Small intestine (tissue), 7 donors: ENCODE measurements at regions not wholly inside any gene's neighbourhood (a gene's known extent, or its start where the extent isn't known, plus 50 kb on each side); places are given as distances from the start of the nearest gene placed in this dataset.

ENCODE experiments used
- DNase-seq, 2 donors: peaks; one replicate each; pipeline versions ENCODE4 v3.0.0 to v3.0.0-alpha.2; 2013
- FAIRE-seq: peaks from 2 replicates; lab custom pipeline; 2012; peaks lifted over from hg19 to GRCh38; lab: Jason Lieb, UNC
- H3K27ac ChIP-seq, 3 donors: one replicate each; pipeline ENCODE4 v1.5.1; 2013; ENCODE audit warnings: low read length in 2 of 3, mild to moderate bottlenecking in 2 of 3, control low read depth in 1 of 3, inconsistent platforms in 1 of 3, low read depth in 1 of 3, moderate library complexity in 1 of 3
- H3K27me3 ChIP-seq, 3 donors: one replicate each; pipeline ENCODE4 v1.6.1; 2013; ENCODE audit warnings: low read length in 3 of 3, inconsistent platforms in 1 of 3; ENCODE audit not compliant: control insufficient read depth in 3 of 3, insufficient read depth in 3 of 3
- H3K36me3 ChIP-seq, 3 donors: one replicate each; pipeline ENCODE4 v1.6.1; 2013; ENCODE audit warnings: low read length in 3 of 3, inconsistent platforms in 1 of 3, low read depth in 1 of 3, mild to moderate bottlenecking in 1 of 3, moderate library complexity in 1 of 3; ENCODE audit not compliant: control insufficient read depth in 3 of 3, insufficient read depth in 2 of 3
- H3K4me1 ChIP-seq, 3 donors: one replicate each; pipeline ENCODE4 v1.6.1; 2013; ENCODE audit warnings: low read length in 2 of 3, inconsistent platforms in 1 of 3, low read depth in 1 of 3, mild to moderate bottlenecking in 1 of 3, moderate library complexity in 1 of 3; ENCODE audit not compliant: control insufficient read depth in 3 of 3, insufficient read depth in 2 of 3
- H3K4me3 ChIP-seq, 3 donors: one replicate each; pipeline ENCODE4 v1.5.1; 2013; ENCODE audit warnings: low read length in 3 of 3, control low read depth in 1 of 3, inconsistent platforms in 1 of 3, low read depth in 1 of 3, mild to moderate bottlenecking in 1 of 3, moderate library complexity in 1 of 3
- H3K9me3 ChIP-seq, 2 donors: one replicate each; pipeline ENCODE4 v1.6.1; 2013; ENCODE audit warnings: low read depth in 1 of 2, low read length in 1 of 2; ENCODE audit not compliant: control insufficient read depth in 2 of 2, insufficient read depth in 1 of 2
- WGBS, 3 donors: extraction: QIAGEN DNeasy Blood & Tissue Kit; methylation state at CpG; one replicate each; pipeline ENCODE4 v1.1.7; 2013; 5-methylcytosine and 5-hydroxymethylcytosine counted together
- donor health status: healthy with polysubstance abuse.
- donor health status: control.
- donor health status: control.
- donor health status: Bipolar disorder and iron deficiency.
- donor health status: healthy.

DNA sequence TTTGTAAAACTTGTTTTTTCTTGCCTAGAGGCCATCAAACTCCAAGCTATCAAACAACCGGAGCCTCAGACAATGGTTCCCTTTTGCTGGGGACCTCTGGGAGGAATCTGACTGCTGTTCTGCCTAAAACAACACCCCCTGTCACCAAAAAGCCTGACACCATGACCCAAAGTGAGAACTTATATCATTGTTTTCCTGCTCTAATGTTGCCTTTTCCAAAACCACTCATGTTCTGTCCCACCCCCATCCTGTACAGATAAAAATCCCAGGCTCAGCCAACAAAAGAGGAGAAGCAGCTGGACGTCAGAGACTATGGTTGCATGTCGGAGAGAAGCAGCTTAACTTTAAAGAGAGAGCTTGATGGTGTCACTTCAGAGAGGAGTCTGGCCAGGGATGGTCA is 327.2 kb upstream of the CXADR start:
- WGBS, 3 donors: 66 to 82% (median 80%) methylated on average over 3 of the region's 3 CpGs
- H3K36me3 ChIP-seq: peaks cover 0 to 2% (median 0%) of the 10 kb centered on the region in 3 donors
- no peak for DNase-seq
- peaks cover 5 to 13% of the 10 kb centered on the region in 2 donors for H3K9me3 ChIP-seq
- no peak for FAIRE-seq
- H3K27me3 ChIP-seq: no peaks in the 10 kb centered on the region
- no peak overlapping the region for H3K27ac ChIP-seq
- no peaks in the 10 kb centered on the region for H3K4me1 ChIP-seq
- H3K4me3 ChIP-seq: no peak overlapping the region

DNA sequence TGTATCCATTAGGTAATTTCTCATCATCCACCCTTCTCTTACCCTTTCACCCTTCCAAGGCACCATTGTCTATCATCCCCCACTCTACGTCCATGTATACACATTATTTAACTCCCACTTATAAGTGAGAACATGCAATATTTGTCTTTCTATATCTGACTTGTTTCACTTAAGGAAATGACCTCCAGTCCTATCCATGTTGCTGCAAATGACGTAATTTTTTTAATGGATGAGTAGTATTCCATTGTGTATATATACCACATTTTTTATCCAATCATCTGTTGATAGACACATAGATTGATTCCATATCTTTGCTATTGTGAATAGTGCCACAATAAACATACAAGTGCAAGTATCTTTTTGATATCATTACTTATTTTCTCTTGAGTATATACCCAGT is 322.9 kb upstream of the CXADR start:
- FAIRE-seq: no peak
- no peaks in the 10 kb centered on the region for H3K27me3 ChIP-seq
- H3K4me1 ChIP-seq: no peaks in the 10 kb centered on the region
- no peak overlapping the region for H3K4me3 ChIP-seq
- H3K27ac ChIP-seq: no peak overlapping the region
- 85 to 86% (median 85%) methylated on average over 2 of the region's 2 CpGs for WGBS, 3 donors
- H3K9me3 ChIP-seq: peaks cover 1 to 30% of the 10 kb centered on the region in 2 donors
- DNase-seq: no peak
- H3K36me3 ChIP-seq: no peaks in the 10 kb centered on the region

DNA sequence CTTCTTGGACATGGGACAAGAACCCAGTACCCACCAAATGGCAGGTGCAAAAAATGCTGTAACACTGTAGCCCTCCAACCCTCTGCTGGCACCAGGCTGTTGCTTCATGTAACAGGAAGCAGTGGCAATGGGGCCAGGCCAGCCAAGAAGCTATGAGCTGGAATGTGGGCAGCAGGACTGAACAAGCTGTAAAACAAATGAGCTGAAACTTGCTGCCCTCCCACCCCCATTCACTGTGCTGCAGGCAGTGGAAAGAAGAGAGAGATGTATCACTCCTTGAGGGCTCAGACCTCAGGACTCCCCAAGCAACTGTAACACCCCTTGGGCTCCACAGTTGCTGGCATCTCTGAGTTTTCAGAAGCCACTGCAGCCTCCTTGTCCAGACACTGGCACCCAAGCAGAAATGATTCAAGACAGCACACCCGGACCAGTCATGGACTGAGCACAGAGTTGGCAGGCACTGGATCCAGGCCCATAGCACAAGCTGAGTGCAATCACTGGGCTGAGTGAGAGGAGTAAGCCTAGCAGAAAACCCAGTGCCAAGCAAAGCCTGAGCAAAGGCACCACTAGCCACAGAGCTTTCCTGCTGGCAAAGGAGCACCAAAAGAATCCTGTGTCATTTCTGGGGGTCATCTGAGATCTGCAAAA is 321.4 kb upstream of the CXADR start:
- H3K27me3 ChIP-seq: no peaks in the 10 kb centered on the region
- H3K36me3 ChIP-seq: no peaks in the 10 kb centered on the region
- FAIRE-seq (no peak), DNase-seq (no peak)
- H3K9me3 ChIP-seq: peaks cover 0 to 22% of the 10 kb centered on the region in 2 donors
- no peak overlapping the region for H3K4me3 ChIP-seq
- whole genome bisulfite sequencing, 3 donors: 70 to 86% (median 79%) methylated on average over 1 of the region's 1 CpG
- no peak overlapping the region for H3K27ac ChIP-seq
- no peaks in the 10 kb centered on the region for H3K4me1 ChIP-seq

DNA sequence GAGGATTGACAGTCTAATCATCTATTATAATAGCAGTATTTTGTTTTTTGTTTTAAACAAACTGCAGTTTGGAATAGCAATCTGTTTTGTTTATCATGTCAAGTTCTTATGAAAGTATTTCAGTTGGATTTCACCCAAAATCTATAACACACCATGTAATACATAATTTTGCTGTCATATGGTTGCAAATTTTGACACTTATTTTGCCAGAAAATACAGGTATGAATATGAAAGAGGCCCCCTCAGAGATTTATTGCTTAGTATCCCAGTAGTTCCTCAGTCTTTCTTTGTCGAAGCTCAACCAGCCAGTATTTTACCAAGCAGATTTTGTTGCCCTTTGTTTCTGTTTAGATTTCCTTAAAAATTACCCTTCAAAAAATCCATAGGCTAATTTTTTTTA is 317.5 kb upstream of the CXADR start:
- WGBS, 3 donors: 58 to 77% (median 61%) methylated on average over 1 of the region's 1 CpG
- Histone ChIP-seq H3K27ac (no peak overlapping the region), H3K4me3 (no peak overlapping the region), H3K27me3 (no peaks in the 10 kb centered on the region), H3K36me3 (no peaks in the 10 kb centered on the region), H3K4me1 (no peaks in the 10 kb centered on the region), H3K9me3 (peaks cover 0 to 22% of the 10 kb centered on the region in 2 donors)
- FAIRE-seq (no peak), DNase-seq (no peak)

DNA sequence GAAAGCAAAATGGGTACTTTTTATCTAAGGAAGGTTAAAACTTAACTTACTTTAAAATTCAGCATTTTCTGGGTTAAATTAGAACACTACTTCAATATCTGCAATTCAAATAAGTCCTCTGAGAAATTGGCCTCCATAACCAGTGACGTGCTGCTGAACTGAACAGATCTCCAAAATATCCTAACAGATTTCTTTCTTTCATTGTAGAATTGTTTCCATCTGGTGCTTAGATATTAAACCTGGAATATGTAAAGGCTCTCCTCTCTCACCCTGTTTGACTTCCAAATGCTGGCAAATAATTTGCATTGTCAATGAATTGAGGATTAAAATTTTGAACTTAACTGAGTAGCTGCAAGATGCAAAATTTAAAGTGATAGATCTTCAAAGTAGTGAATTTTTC is 316.9 kb upstream of the CXADR start:
- WGBS, 3 donors: 29 to 53% (median 41%) methylated on average over 1 of the region's 1 CpG
- H3K4me3 ChIP-seq: no peak overlapping the region
- no peaks in the 10 kb centered on the region for H3K4me1 ChIP-seq
- H3K9me3 ChIP-seq: peaks cover 0 to 20% of the 10 kb centered on the region in 2 donors
- H3K27ac ChIP-seq: no peak overlapping the region
- FAIRE-seq (no peak), DNase-seq (no peak)
- no peaks in the 10 kb centered on the region for H3K27me3 ChIP-seq
- no peaks in the 10 kb centered on the region for H3K36me3 ChIP-seq

DNA sequence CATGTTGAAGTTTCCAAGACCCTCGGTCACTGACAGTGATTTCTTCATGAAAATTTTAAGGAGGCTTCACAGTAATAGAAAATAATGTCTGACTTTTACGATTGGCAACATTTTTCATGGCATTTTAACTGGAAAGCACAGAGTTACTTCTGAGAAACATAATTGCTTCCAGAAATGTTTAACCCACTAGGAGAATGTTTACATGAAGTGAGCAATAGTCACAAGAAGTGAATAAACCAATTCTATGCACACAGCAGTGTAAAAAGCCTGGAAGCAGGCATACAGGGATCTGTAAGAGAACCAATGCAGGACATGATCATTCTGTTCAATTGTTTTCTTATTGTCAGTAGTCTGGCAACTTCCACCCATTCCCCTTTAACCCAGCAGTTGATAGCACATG is 316.2 kb upstream of the CXADR start:
- Histone ChIP-seq H3K27me3 (no peaks in the 10 kb centered on the region), H3K4me3 (no peak overlapping the region), H3K4me1 (no peaks in the 10 kb centered on the region), H3K36me3 (no peaks in the 10 kb centered on the region), H3K27ac (no peak overlapping the region), H3K9me3 (peaks cover 0 to 14% of the 10 kb centered on the region in 2 donors)
- no peak for FAIRE-seq
- DNase-seq: no peak
- 39 to 51% (median 42%) methylated on average over 2 of the region's 2 CpGs for WGBS, 3 donors

DNA sequence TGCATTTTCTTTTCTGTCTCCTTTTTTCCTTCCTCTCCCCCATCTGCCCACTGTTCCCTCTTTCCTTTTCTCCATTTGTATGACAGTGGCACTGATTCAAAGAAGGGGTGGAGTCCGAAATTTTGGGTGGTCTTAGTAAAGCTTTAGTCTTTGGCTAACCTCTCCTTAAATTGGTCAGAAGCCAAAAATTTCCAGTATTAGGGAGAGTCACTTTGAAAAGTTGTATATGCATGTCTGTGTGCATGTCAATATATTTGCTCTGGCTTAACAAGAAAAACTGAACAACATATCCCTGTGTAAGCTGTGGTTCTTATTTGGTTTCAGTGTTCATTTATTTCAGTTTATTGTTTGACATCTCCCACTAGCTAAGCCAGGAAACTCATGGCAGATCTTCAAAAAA is 314.8 kb upstream of the CXADR start:
- DNase-seq: no peak
- no peaks in the 10 kb centered on the region for H3K4me1 ChIP-seq

DNA sequence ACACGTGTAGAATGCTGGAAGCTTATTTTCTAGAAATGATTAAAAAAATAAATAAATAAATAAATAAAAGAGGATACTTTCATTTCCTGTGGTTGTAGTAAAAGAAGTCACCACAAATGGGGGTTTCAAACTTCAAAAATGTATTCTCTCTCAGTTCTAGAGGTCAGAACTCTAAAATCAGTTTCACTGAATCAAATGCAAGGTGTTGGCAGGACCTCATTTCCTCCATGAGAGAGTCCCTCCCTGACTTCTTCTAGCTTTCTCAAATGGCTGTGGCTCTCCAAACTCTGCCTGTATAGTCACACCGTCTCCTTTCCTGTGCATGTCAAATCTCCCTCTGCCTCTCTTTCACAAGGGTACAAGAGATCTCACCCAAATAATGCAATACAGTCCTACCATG is 312.6 kb upstream of the CXADR start:
- FAIRE-seq (no peak), DNase-seq (no peak)
- H3K4me1 ChIP-seq: no peaks in the 10 kb centered on the region
- no peak overlapping the region for H3K4me3 ChIP-seq
- 75 to 80% (median 79%) methylated on average over 2 of the region's 2 CpGs for WGBS, 3 donors
- no peaks in the 10 kb centered on the region for H3K27me3 ChIP-seq
- H3K27ac ChIP-seq: no peak overlapping the region
- H3K36me3 ChIP-seq: no peaks in the 10 kb centered on the region
- no peaks in the 10 kb centered on the region for H3K9me3 ChIP-seq

More for the DNA sequence above, 314.8 kb upstream of the CXADR start:
- 40 to 50% (median 47%) methylated on average over 1 of the region's 1 CpG for WGBS, 3 donors
- H3K27me3 ChIP-seq: no peaks in the 10 kb centered on the region
- H3K27ac ChIP-seq: no peak overlapping the region
- FAIRE-seq: no peak
- no peaks in the 10 kb centered on the region for H3K36me3 ChIP-seq
- no peak overlapping the region for H3K4me3 ChIP-seq
- peaks cover 0 to 5% of the 10 kb centered on the region in 2 donors for H3K9me3 ChIP-seq

DNA sequence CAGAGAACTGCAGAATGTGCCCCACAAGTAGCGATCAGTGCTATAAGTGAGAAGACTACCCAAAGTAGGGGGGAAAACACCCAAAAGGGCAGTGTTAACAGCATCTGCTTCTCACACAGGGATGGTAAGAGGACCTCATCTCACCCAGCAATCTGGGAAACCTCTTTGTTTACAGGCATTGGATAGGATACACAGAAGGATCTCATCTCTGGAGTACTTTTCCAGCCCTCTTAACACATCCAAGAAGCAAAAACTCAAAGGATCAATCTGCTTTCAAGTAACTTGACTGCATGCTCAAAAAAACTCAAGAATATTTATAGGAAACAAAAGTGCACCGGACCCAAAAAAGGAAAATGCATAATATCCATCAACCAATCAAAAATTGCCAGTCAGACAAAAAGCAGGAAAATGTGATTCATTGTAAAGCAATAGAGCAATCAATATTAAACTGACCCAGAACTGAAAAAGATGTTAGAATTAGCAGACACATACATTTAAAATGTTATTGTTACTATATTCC is 311.0 kb upstream of the CXADR start:
- no peak overlapping the region for H3K27ac ChIP-seq
- H3K36me3 ChIP-seq: no peaks in the 10 kb centered on the region
- no peaks in the 10 kb centered on the region for H3K27me3 ChIP-seq
- no peak overlapping the region for H3K4me3 ChIP-seq
- WGBS, 3 donors: 70 to 98% (median 87%) methylated on average over 2 of the region's 2 CpGs
- H3K9me3 ChIP-seq: no peaks in the 10 kb centered on the region
- no peaks in the 10 kb centered on the region for H3K4me1 ChIP-seq
- FAIRE-seq (no peak), DNase-seq (no peak)
